ENCODE measurements at regions not wholly inside any gene's neighbourhood (a gene's known extent, or its start where the extent isn't known, plus 50 kb on each side); places are given as distances from the start of the nearest gene placed in this dataset.

GRCh38 chr10:124325633-124325914, 93.1 kb downstream of the OAT start:
- TF ChIP-seq, protein P1, sequence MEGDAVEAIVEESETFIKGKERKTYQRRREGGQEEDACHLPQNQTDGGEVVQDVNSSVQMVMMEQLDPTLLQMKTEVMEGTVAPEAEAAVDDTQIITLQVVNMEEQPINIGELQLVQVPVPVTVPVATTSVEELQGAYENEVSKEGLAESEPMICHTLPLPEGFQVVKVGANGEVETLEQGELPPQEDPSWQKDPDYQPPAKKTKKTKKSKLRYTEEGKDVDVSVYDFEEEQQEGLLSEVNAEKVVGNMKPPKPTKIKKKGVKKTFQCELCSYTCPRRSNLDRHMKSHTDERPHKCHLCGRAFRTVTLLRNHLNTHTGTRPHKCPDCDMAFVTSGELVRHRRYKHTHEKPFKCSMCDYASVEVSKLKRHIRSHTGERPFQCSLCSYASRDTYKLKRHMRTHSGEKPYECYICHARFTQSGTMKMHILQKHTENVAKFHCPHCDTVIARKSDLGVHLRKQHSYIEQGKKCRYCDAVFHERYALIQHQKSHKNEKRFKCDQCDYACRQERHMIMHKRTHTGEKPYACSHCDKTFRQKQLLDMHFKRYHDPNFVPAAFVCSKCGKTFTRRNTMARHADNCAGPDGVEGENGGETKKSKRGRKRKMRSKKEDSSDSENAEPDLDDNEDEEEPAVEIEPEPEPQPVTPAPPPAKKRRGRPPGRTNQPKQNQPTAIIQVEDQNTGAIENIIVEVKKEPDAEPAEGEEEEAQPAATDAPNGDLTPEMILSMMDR (conservative IDR thresholded peaks at IDR 0.05; ENCODE audit: low read depth, low read length): no peak
- TF ChIP-seq EZH2 (IDR thresholded peaks at IDR 0.05; ENCODE audit: low read length, unreplicated experiment): no peak
